Activated B cell treated with CpG ODN at 0.5 μM for 24 hours (primary cell): ENCODE measurements at regions not wholly inside any gene's neighbourhood (a gene's known extent, or its start where the extent isn't known, plus 50 kb on each side); places are given as distances from the start of the nearest gene placed in this dataset.

Source experiments
- ATAC-seq: fragments of 200-7000 bp; cut with Tn5 transposase; one replicate; pipeline ENCODE4 v1.10.0; 2021; ENCODE audit warnings: low read depth, mild to moderate bottlenecking, moderate library complexity
- CTCF ChIA-PET: fragments of 350-600 bp; sonication (Branson Sonifier 250); formaldehyde crosslinking; loops from one replicate; lab custom pipeline; 2021; ENCODE audit warnings: antibody characterized with exemption; lab: Charles Lee
- POLR2A ChIA-PET: fragments of 350-600 bp; sonication (Branson Sonifier 250); formaldehyde crosslinking; loops from one replicate; lab custom pipeline; 2021; ENCODE audit warnings: antibody characterized with exemption; lab: Charles Lee
- DNase-seq: peaks from one replicate; pipeline ENCODE4 v3.0.0; 2022
- H3K27ac Mint-ChIP-seq: one replicate; pipeline ENCODE4 v1.8.0; 2020; ENCODE audit warnings: mixed read lengths
- H3K27me3 Mint-ChIP-seq: one replicate; pipeline ENCODE4 v1.8.0; 2021; ENCODE audit warnings: mixed read lengths
- H3K36me3 Mint-ChIP-seq: one replicate; pipeline ENCODE4 v1.8.0; 2021; ENCODE audit warnings: low read depth, mixed read lengths
- H3K4me1 Mint-ChIP-seq: one replicate; pipeline ENCODE4 v1.8.0; 2021; ENCODE audit warnings: mixed read lengths
- H3K4me3 Mint-ChIP-seq: one replicate; pipeline ENCODE4 v1.8.0; 2020; ENCODE audit warnings: mild to moderate bottlenecking, mixed read lengths
- H3K9me3 Mint-ChIP-seq: one replicate; pipeline ENCODE4 v1.8.0; 2020; ENCODE audit warnings: mixed read lengths
- CTCF ChIP-seq: fragments of 200-600 bp; IDR thresholded peaks from one replicate; pipeline ENCODE4 v1.8.0; 2022; ENCODE audit warnings: antibody characterized with exemption, mild to moderate bottlenecking
- intact Hi-C: fragments of 100-400 bp; cut with micrococcal nuclease; formaldehyde crosslinking; loops from one replicate; pipeline ENCODE4 v1.15.1; 2024

DNA sequence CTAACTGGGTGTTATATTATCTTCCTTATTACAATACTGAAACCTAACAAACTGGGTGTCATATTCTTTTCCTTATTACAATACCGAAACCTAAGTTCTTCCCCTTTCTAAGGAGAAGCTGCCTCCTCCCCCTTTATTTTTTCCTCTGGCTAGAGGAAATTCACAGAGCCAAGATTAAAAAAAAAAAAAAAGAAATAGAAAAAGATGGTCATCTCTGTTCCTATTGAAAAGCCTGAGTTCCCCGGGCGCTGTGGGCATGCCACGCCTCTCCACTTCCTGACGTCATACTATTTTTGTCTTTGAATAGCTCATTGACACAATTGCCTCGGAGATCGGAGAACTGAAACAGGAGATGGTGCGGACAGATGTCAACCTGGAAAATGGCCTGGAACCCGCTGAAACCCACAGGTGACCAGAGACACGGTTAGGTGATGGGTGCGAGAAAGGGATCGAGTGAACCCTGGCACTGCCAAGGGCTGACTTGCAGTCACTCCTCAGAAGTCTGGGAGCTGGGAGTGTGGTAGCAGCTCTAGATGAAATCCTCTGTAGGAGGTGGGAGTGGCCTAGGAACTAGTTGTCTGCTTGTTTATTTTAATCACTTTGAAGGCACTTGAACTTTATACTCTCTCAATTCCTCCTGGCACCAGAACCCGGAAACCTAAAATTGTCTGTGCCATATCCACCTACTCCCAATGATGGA is 82.2 kb upstream of the NAA20 start:
- no peak for TF ChIP-seq CTCF
- DNase-seq: peak; percentile 30
- intact Hi-C loops: loop anchor here (1.0 to 5.0 kb wide), 4 partner anchors 32 to 228 kb away; partner anchors contain the start of genes CFAP61 and CRNKL1
- ChIA-PET CTCF (interaction anchor here (1.0 kb wide), 1 partner anchor 71 kb away, joined by 3 read pairs; no protein-coding TSS in a partner anchor), POLR2A (interaction anchor here (0.5 to 2.3 kb wide), 7 partner anchors 13 to 1149 kb away, joined by 3 to 11 read pairs (median 5); no protein-coding TSS in a partner anchor)
- Mint-ChIP-seq H3K4me1 (peaks cover 48% of the 10 kb centered on the region), H3K9me3 (no peaks in the 10 kb centered on the region), H3K4me3 (peak overlapping the region; percentile 72), H3K27ac (peak overlapping the region; percentile 71), H3K36me3 (no peaks in the 10 kb centered on the region), H3K27me3 (no peaks in the 10 kb centered on the region)
- peak; percentile 67 for ATAC-seq

- Mint-ChIP-seq H3K4me3 (no peak overlapping the region), H3K9me3 (no peaks in the 10 kb centered on the region), H3K4me1 (peaks cover 48% of the 10 kb centered on the region), H3K27me3 (no peaks in the 10 kb centered on the region), H3K27ac (peak overlapping the region; percentile 0), H3K36me3 (no peaks in the 10 kb centered on the region)
- TF ChIP-seq CTCF: no peak
- no peak for ATAC-seq
- intact Hi-C loops: loop anchor here (1.0 to 5.0 kb wide), 5 partner anchors 33 to 229 kb away; partner anchors contain the start of genes CFAP61 and CRNKL1
- DNase-seq: no peak
- ChIA-PET POLR2A (interaction anchor here (1.1 to 3.4 kb wide), 2 partner anchors 18 to 21 kb away, joined by 4 to 17 read pairs; no protein-coding TSS in a partner anchor), CTCF (interaction anchor here (1.0 kb wide), 1 partner anchor 70 kb away, joined by 3 read pairs; no protein-coding TSS in a partner anchor)
Measured at GRCh38 chr20:19935842-19936241, 81.3 kb upstream of the NAA20 start.

DNA sequence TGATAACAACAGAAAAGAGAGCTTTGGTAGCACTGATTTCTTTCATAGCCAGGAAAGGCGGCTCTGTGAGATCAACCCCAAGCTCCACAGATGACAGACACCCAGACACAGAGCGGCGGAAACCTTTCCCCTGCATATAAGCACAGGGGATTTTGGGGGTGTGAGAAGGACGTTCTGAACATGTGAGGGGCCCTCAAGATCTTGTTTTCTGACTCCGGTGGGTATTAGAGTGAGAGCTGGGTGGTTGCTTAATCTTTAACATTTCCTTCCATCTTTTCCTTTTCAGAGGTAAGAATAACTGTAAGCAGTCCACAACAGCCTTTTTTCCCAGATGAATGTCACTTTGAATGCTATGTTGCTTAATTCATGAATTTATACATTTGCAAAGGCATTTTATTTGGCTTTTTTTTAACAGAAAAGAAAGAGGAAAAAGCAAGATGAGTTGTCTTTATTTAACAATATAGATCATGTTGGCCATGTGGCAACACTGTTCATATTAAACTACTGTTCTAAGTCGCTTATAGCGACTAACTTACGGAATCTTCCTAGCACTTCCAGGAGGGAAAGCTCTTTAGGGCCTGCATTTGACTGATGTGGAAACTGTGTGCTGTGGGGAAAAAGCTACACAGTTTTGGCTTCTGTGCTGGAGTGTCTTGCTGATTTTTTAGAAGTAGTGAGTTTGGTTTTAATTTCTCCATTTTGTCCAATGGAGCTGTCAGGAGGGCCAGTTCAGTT is 80.5 kb upstream of the NAA20 start:
- POLR2A ChIA-PET: interaction anchor here (1.1 to 3.4 kb wide), 6 partner anchors 10 to 109 kb away, joined by 3 to 17 read pairs (median 4); partner anchors contain the start of gene NAA20
- Mint-ChIP-seq H3K9me3 (no peaks in the 10 kb centered on the region), H3K27me3 (no peaks in the 10 kb centered on the region), H3K36me3 (no peaks in the 10 kb centered on the region), H3K4me1 (peaks cover 48% of the 10 kb centered on the region), H3K4me3 (peak overlapping the region; percentile 46), H3K27ac (peak overlapping the region; percentile 75)
- ATAC-seq: no peak
- CTCF ChIA-PET: interaction anchor here (0.6 kb wide), 1 partner anchor 108 kb away, joined by 3 read pairs; no protein-coding TSS in a partner anchor
- no peak for TF ChIP-seq CTCF
- intact Hi-C loops: loop anchor here (1.0 to 5.0 kb wide), 3 partner anchors 21 to 229 kb away; no protein-coding TSS in a partner anchor
- DNase-seq: no peak

DNA sequence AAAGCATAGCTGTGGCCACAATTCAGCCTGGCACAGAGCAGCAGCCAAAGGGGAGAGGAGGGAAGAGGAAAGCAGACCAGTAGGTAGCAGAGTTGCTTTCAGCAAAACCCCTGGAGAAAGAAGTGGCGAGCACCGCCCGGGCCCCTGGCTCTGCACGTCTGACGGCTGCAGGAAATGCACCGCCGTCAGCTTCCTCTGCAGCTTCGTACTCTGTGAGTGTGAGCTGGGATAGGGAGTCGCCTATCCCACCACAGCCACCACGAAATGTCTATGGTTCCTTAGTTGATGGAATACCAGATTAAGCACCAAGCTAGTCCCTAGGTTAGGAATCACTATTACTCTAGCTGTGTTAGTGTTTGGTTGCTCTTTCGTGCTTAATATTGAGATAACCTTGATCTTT is 79.9 kb upstream of the NAA20 start:
- H3K4me3 Mint-ChIP-seq: peak overlapping the region; percentile 46
- ChIA-PET POLR2A (interaction anchor here (1.1 to 3.4 kb wide), 5 partner anchors 9 to 109 kb away, joined by 3 to 17 read pairs (median 5); partner anchors contain the start of gene NAA20), CTCF (interaction anchor here (0.6 kb wide), 1 partner anchor 109 kb away, joined by 3 read pairs; no protein-coding TSS in a partner anchor)
- H3K36me3 Mint-ChIP-seq: no peaks in the 10 kb centered on the region
- H3K27ac Mint-ChIP-seq: peak overlapping the region; percentile 75
- intact Hi-C loops: loop anchor here (1.0 to 5.0 kb wide), 3 partner anchors 22 to 230 kb away; no protein-coding TSS in a partner anchor
- no peaks in the 10 kb centered on the region for H3K27me3 Mint-ChIP-seq
- H3K9me3 Mint-ChIP-seq: no peaks in the 10 kb centered on the region
- TF ChIP-seq CTCF: no peak
- ATAC-seq: peak; percentile 54
- H3K4me1 Mint-ChIP-seq: peaks cover 48% of the 10 kb centered on the region
- no peak for DNase-seq
